Endothelial cell of umbilical vein (primary cell): ENCODE measurements at regions not wholly inside any gene's neighbourhood (a gene's known extent, or its start where the extent isn't known, plus 50 kb on each side); places are given as distances from the start of the nearest gene placed in this dataset.

ENCODE experiments used
- BruUV-seq: library from RNA; stranded (reverse); fragments of 400-500 nt; replicated peaks from 2 replicates; lab custom pipeline; 2021; lab: Mats Ljungman, UMichigan
- CTCF ChIA-PET: fragments of 300-600, 350-600 bp; sonication (Branson Sonifier 250); formaldehyde crosslinking; loops from one replicate; lab custom pipeline; 2021; ENCODE audit warnings: antibody characterized with exemption, inconsistent platforms; lab: Charles Lee
- POLR2A ChIA-PET: fragments of 300-600, 350-600 bp; sonication (Branson Sonifier 250); formaldehyde crosslinking; loops from one replicate; lab custom pipeline; 2021; ENCODE audit warnings: antibody characterized with exemption, inconsistent platforms; lab: Charles Lee
- DNase-seq: peaks from one replicate; pipeline ENCODE4 v3.0.0-alpha.2; 2011; ENCODE audit warnings: low read depth, low spot score
- FAIRE-seq: peaks from 2 replicates; lab custom pipeline; 2011; peaks lifted over from hg19 to GRCh38; lab: Jason Lieb, UNC
- H2AFZ ChIP-seq: 2 replicates; pipeline ENCODE4 v1.6.0; 2012; ENCODE audit warnings: low read depth, low read length, control low read depth, inconsistent platforms
- H3K27ac ChIP-seq: 2 replicates; pipeline ENCODE4 v1.5.1; 2011; ENCODE audit warnings: low read depth, mild to moderate bottlenecking, control low read depth, low read length, moderate library complexity; ENCODE audit not compliant: insufficient read depth
- H3K27me3 ChIP-seq, 2 experiments: 2 replicates each; pipeline versions ENCODE4 v1.6.0 to v1.6.1; 2011; ENCODE audit warnings: low read length in 2 of 2, mixed read lengths in 1 of 2; ENCODE audit not compliant: control insufficient read depth in 2 of 2, insufficient read depth in 2 of 2
- H3K36me3 ChIP-seq, 2 experiments: 2 replicates in 1 of 2; 3 replicates in 1 of 2; pipeline ENCODE4 v1.5.1; 2011; ENCODE audit warnings: low read length in 2 of 2, mild to moderate bottlenecking in 1 of 2, moderate library complexity in 1 of 2; ENCODE audit not compliant: control insufficient read depth in 2 of 2, insufficient read depth in 2 of 2; ENCODE audit errors: extremely low read depth in 1 of 2
- H3K4me1 ChIP-seq: 3 replicates; pipeline ENCODE4 v1.5.1; 2011; ENCODE audit warnings: mild to moderate bottlenecking, low read length; ENCODE audit not compliant: control insufficient read depth, insufficient read depth; ENCODE audit errors: extremely low read depth
- H3K4me2 ChIP-seq: 2 replicates; pipeline ENCODE4 v1.6.1; 2011; ENCODE audit warnings: low read length, control low read depth, mixed read lengths; ENCODE audit not compliant: insufficient read depth
- H3K4me3 ChIP-seq, 3 experiments: fragments of 200-600 bp in 1 of 3; sonication (generic), shearing (Covaris generic) in 1 of 3; replicated peaks in 1 of 3; 2 replicates each; pipeline ENCODE4 v1.5.1; 2011 to 2016; ENCODE audit warnings: control low read depth in 3 of 3, low read length in 3 of 3, mild to moderate bottlenecking in 2 of 3, inconsistent platforms in 1 of 3, low read depth in 1 of 3, moderate library complexity in 1 of 3; ENCODE audit not compliant: insufficient read depth in 1 of 3
- H3K79me2 ChIP-seq: 2 replicates; pipeline ENCODE4 v1.6.0; 2012; ENCODE audit warnings: low read length, inconsistent platforms; ENCODE audit not compliant: control insufficient read depth, insufficient read depth
- H3K9ac ChIP-seq: replicated peaks from 2 replicates; pipeline ENCODE3; 2011; ENCODE audit warnings: low read length, control low read depth; ENCODE audit not compliant: insufficient read depth; ENCODE audit errors: extremely low read depth
- H3K9me1 ChIP-seq: replicated peaks from 3 replicates; pipeline ENCODE4 v1.6.0; 2011; ENCODE audit warnings: mild to moderate bottlenecking, low read length; ENCODE audit not compliant: control insufficient read depth, insufficient read depth; ENCODE audit errors: extremely low read depth
- H3K9me3 ChIP-seq: replicated peaks from 2 replicates; pipeline ENCODE4 v1.5.1; 2012; ENCODE audit warnings: low read length, inconsistent platforms; ENCODE audit not compliant: control insufficient read depth, insufficient read depth
- H4K20me1 ChIP-seq: replicated peaks from 2 replicates; pipeline ENCODE3; 2011; ENCODE audit warnings: mild to moderate bottlenecking, low read length; ENCODE audit not compliant: control insufficient read depth, insufficient read depth; ENCODE audit errors: extremely low read depth
- EZH2 ChIP-seq: IDR thresholded peaks from 2 replicates; pipeline ENCODE4 v1.6.1; 2012; ENCODE audit warnings: borderline replicate concordance, low read depth, mild to moderate bottlenecking, moderate library complexity, low read length, inconsistent platforms; ENCODE audit not compliant: severe bottlenecking
- FOS ChIP-seq: IDR thresholded peaks from 2 replicates; pipeline ENCODE4 v1.6.1; 2011; ENCODE audit warnings: mild to moderate bottlenecking, low read length, moderate library complexity, borderline replicate concordance; ENCODE audit not compliant: insufficient read depth
- GATA2 ChIP-seq: IDR thresholded peaks from 2 replicates; pipeline ENCODE4 v1.7.0; 2011; ENCODE audit warnings: low read depth, mild to moderate bottlenecking, moderate library complexity, mixed read lengths, low read length; ENCODE audit not compliant: insufficient read length, insufficient read depth
- JUN ChIP-seq: IDR thresholded peaks from 2 replicates; pipeline ENCODE4 v1.6.1; 2011; ENCODE audit warnings: borderline replicate concordance, low read depth; ENCODE audit not compliant: insufficient read length, insufficient read depth
- MYC ChIP-seq: IDR thresholded peaks from one replicate; pipeline ENCODE4 v1.6.1; 2011; ENCODE audit warnings: mild to moderate bottlenecking, low read depth, low read length
- POLR2A ChIP-seq: IDR thresholded peaks from 2 replicates; pipeline ENCODE4 v1.6.1; 2012; ENCODE audit warnings: low read depth, mild to moderate bottlenecking, control low read depth, low read length
- POLR2AphosphoS5 ChIP-seq: IDR thresholded peaks from 2 replicates; pipeline ENCODE4 v1.6.1; 2012; ENCODE audit warnings: low read depth, mild to moderate bottlenecking, control low read depth, low read length, moderate library complexity; ENCODE audit not compliant: insufficient read depth
- dilution Hi-C: fragments of 300-500 bp; cut with MboI; formaldehyde crosslinking; loops from one replicate; pipeline ENCODE4 v1.15.0; 2019; ENCODE audit warnings: low sequenced_read_pairs; ENCODE audit not compliant: extremely low pct_ligation_motif_present
- intact Hi-C: fragments of 100-400 bp; cut with micrococcal nuclease; formaldehyde crosslinking; loops from one replicate; pipeline ENCODE4 v1.10.0; 2022
- TF ChIP-seq, protein P1 (sequence below), 2 donors: IDR thresholded peaks; 1 replicate in 1 of 2; 2 replicates in 1 of 2; pipeline ENCODE4 v1.5.1; 2011; ENCODE audit warnings: low read length in 2 of 2, mild to moderate bottlenecking in 2 of 2, moderate library complexity in 2 of 2, control low read depth in 1 of 2, inconsistent platforms in 1 of 2, low read depth in 1 of 2; ENCODE audit not compliant: insufficient read depth in 1 of 2; ENCODE audit errors: extremely low read depth in 1 of 2
- TF ChIP-seq, protein P2 (sequence below): IDR thresholded peaks from 2 replicates; pipeline ENCODE4 v1.6.1; 2011; ENCODE audit not compliant: insufficient read depth, insufficient read length

DNA sequence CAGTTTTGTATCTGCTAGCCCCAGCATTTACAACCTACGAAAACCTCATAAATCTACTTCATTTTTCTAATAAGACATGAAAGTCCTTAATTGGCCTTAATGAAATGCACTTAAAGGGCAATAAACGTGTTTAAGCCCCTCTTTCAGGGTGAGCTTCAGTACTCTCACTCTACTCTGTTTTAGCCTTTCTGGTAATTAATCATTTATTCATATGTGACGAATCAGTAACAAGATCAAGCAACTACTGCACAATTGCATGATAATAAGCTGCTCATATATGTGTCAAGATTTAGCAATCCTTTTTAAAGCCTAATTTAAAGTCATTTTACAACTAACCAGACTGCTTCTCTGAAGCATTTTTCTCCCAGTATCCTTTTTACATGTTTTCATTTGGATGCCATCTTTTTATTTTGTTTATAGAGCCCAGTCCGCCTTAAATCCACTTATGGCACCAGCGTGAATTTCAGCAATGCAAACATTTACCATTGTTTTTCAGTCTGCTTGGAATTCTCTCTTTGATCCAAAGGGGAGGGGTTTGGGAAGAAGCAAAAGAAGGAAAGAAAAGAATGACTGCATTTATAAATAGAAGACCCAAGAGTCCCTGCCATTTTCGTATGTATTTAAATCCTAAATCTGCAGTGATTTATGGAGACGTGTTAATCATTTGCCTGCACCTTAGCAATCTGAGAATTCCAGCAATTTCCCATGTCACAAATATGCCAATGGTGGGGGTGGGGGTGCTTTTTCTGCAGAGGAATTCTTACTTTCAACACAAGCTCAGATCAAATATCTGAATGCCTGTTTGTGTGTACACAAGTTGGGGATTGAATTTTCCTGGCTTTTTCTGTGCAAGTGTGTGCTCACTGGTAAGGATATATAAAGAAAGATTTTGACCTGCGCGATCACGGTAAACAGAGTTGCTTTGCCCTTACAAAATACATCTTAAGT lies 230.8 kb upstream of the TBC1D5 start:
- Histone ChIP-seq H3K9me1 (no peaks in the 10 kb centered on the region), H3K9me3 (no peaks in the 10 kb centered on the region), H3K27me3 (no peaks in the 10 kb centered on the region), H3K4me3 (no peak overlapping the region), H2AFZ (no peak overlapping the region), H3K79me2 (no peaks in the 10 kb centered on the region), H4K20me1 (no peaks in the 10 kb centered on the region), H3K27ac (no peak overlapping the region), H3K4me2 (no peak overlapping the region), H3K4me1 (no peaks in the 10 kb centered on the region), H3K36me3 (no peaks in the 10 kb centered on the region), H3K9ac (no peak overlapping the region)
- dilution Hi-C loops: no loop called here
- intact Hi-C loops: no loop called here
- CTCF ChIA-PET: no interaction called here
- FAIRE-seq (no peak), DNase-seq (no peak)
- TF ChIP-seq EZH2 (no peak), FOS (no peak), GATA2 (no peak), JUN (no peak), MYC (no peak), POLR2A (no peak), POLR2AphosphoS5 (no peak)
- TF ChIP-seq, protein P1, sequence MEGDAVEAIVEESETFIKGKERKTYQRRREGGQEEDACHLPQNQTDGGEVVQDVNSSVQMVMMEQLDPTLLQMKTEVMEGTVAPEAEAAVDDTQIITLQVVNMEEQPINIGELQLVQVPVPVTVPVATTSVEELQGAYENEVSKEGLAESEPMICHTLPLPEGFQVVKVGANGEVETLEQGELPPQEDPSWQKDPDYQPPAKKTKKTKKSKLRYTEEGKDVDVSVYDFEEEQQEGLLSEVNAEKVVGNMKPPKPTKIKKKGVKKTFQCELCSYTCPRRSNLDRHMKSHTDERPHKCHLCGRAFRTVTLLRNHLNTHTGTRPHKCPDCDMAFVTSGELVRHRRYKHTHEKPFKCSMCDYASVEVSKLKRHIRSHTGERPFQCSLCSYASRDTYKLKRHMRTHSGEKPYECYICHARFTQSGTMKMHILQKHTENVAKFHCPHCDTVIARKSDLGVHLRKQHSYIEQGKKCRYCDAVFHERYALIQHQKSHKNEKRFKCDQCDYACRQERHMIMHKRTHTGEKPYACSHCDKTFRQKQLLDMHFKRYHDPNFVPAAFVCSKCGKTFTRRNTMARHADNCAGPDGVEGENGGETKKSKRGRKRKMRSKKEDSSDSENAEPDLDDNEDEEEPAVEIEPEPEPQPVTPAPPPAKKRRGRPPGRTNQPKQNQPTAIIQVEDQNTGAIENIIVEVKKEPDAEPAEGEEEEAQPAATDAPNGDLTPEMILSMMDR (IDR thresholded peaks at IDR 0.05; ENCODE audit: extremely low read depth in 1 of 2, insufficient read depth in 1 of 2, low read depth in 1 of 2, low read length in 2 of 2): no peak
- TF ChIP-seq, protein P2, sequence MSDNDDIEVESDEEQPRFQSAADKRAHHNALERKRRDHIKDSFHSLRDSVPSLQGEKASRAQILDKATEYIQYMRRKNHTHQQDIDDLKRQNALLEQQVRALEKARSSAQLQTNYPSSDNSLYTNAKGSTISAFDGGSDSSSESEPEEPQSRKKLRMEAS: no peak
- POLR2A ChIA-PET: no interaction called here
- BruUV-seq: no TSS peak
